Right lobe of liver (tissue), 4 donors: ENCODE measurements at regions not wholly inside any gene's neighbourhood (a gene's known extent, or its start where the extent isn't known, plus 50 kb on each side); places are given as distances from the start of the nearest gene placed in this dataset.

Experiments used
- CTCF ChIP-seq, 4 donors: fragments of 200-600 bp in 3 of 4; fragments of 450-650 bp in 1 of 4; IDR thresholded peaks; one replicate each; pipeline versions ENCODE4 v1.5.1 to v1.8.0; 2016 to 2022; ENCODE audit warnings: antibody characterized with exemption in 4 of 4, mild to moderate bottlenecking in 2 of 4
- POLR2A ChIP-seq: fragments of 450-650 bp; IDR thresholded peaks from one replicate; pipeline ENCODE4 v1.6.1; 2017; ENCODE audit warnings: antibody characterized with exemption, mild to moderate bottlenecking
- donor health status: DM: no; HTN: no; CAD: no.
- donor health status: DM: no; HTN: no; CAD: no.
- donor health status: DM: no; HTN: yes; CAD: no.

GRCh38 chr18:57218281-57218680, 71.4 kb downstream of the BOD1L2 start:
- TF ChIP-seq CTCF (IDR thresholded peaks at IDR 0.05) (no peak), POLR2A (no peak)
